Fibroblast of lung (primary cell): ENCODE measurements at regions not wholly inside any gene's neighbourhood (a gene's known extent, or its start where the extent isn't known, plus 50 kb on each side); places are given as distances from the start of the nearest gene placed in this dataset.
A peak's percentile ranks its signal among the peaks of the same experiment; 100 is the strongest.

Experiments used
- DNase-seq, 2 donors: peaks; one replicate each; pipeline versions ENCODE4 v3.0.0 to v3.0.0-alpha.2; 2010; ENCODE audit warnings: low read depth in 2 of 2
- H2AFZ ChIP-seq: 2 replicates; pipeline ENCODE4 v1.5.1; 2012; ENCODE audit warnings: low read length, control low read depth, inconsistent platforms
- H3K27ac ChIP-seq: 2 replicates; pipeline ENCODE4 v1.5.1; 2011; ENCODE audit warnings: low read length, control low read depth; ENCODE audit not compliant: insufficient read depth
- H3K27me3 ChIP-seq: 2 replicates; pipeline ENCODE4 v1.5.1; 2011; ENCODE audit warnings: mild to moderate bottlenecking, low read length; ENCODE audit not compliant: control insufficient read depth, insufficient read depth
- H3K36me3 ChIP-seq: 2 replicates; pipeline ENCODE4 v1.5.1; 2011; ENCODE audit warnings: low read length; ENCODE audit not compliant: control insufficient read depth, insufficient read depth
- H3K4me1 ChIP-seq: 2 replicates; pipeline ENCODE4 v1.5.1; 2011; ENCODE audit warnings: low read length; ENCODE audit not compliant: control insufficient read depth, insufficient read depth; ENCODE audit errors: extremely low read depth
- H3K4me2 ChIP-seq: 2 replicates; pipeline ENCODE4 v1.5.1; 2011; ENCODE audit warnings: low read length, control low read depth; ENCODE audit not compliant: insufficient read depth; ENCODE audit errors: extremely low read depth
- H3K4me3 ChIP-seq, 4 experiments: fragments of 200-600 bp in 1 of 4; sonication (generic) in 1 of 4; replicated peaks in 1 of 4; 2 replicates each; pipeline ENCODE4 v1.5.1; 2011 to 2016; ENCODE audit warnings: low read length in 4 of 4, low read depth in 3 of 4, mild to moderate bottlenecking in 3 of 4, control low read depth in 2 of 4, inconsistent platforms in 1 of 4, mixed read lengths in 1 of 4; ENCODE audit not compliant: insufficient read depth in 1 of 4; ENCODE audit errors: control extremely low read depth in 1 of 4
- H3K79me2 ChIP-seq: 2 replicates; pipeline ENCODE4 v1.5.1; 2012; ENCODE audit warnings: mild to moderate bottlenecking, low read length, inconsistent platforms; ENCODE audit not compliant: control insufficient read depth, insufficient read depth
- H3K9ac ChIP-seq: 2 replicates; pipeline ENCODE4 v1.5.1; 2011; ENCODE audit warnings: mild to moderate bottlenecking, low read length, control low read depth; ENCODE audit not compliant: insufficient read depth
- H3K9me3 ChIP-seq: 2 replicates; pipeline ENCODE4 v1.5.1; 2012; ENCODE audit warnings: low read depth, low read length; ENCODE audit not compliant: control insufficient read depth, insufficient read depth
- H4K20me1 ChIP-seq: 2 replicates; pipeline ENCODE4 v1.5.1; 2011; ENCODE audit warnings: low read length; ENCODE audit not compliant: control insufficient read depth, insufficient read depth; ENCODE audit errors: extremely low read depth
- CTCF ChIP-seq, 2 donors: IDR thresholded peaks in 1 of 2; conservative IDR thresholded peaks in 1 of 2; 1 replicate in 1 of 2; 2 replicates in 1 of 2; pipeline ENCODE4 v1.5.1; 2011 to 2012; ENCODE audit warnings: low read length in 2 of 2, control low read depth in 1 of 2, inconsistent platforms in 1 of 2, low read depth in 1 of 2, mild to moderate bottlenecking in 1 of 2
- EZH2 ChIP-seq: IDR thresholded peaks from 2 replicates; pipeline ENCODE4 v1.5.1; 2012; ENCODE audit warnings: low read length, control low read depth, mild to moderate bottlenecking; ENCODE audit errors: missing control alignments

DNA sequence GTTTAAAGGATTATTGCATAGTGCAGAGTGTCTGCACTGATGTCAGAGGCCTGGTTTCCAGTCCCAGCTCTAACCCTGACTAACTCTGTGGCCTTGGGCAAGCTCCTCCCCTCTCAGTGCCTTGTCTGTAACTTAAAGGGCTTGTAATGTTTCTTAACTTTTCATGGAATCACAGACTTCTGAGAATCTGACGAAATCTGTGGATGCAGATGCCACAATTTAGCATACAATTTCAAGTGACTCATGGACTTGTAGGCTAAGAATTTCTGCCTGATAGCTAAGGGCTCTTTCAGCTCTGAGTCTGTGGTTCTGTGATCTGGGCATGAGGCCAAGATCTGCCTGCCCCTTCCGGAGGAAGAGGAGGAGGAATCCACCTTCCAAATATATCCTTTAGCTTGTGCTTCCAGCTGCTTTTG is 236.9 kb downstream of the AR start:
- peak overlapping the region; percentile 18 for H2AFZ ChIP-seq
- no peak overlapping the region for H3K4me2 ChIP-seq
- DNase-seq = peak; percentile 93 to 96
- H3K4me3 ChIP-seq = no peak overlapping the region
- no peaks in the 10 kb centered on the region for H4K20me1 ChIP-seq
- no peaks in the 10 kb centered on the region for H3K27me3 ChIP-seq
- no peak overlapping the region for H3K9ac ChIP-seq
- no peak for TF ChIP-seq EZH2
- TF ChIP-seq CTCF (conservative IDR thresholded peaks at IDR 0.05 in 1 of 2, IDR thresholded peaks at IDR 0.05 in 1 of 2; ENCODE audit: low read depth in 1 of 2, low read length in 2 of 2) = no peak
- no peaks in the 10 kb centered on the region for H3K79me2 ChIP-seq
- no peaks in the 10 kb centered on the region for H3K9me3 ChIP-seq
- no peaks in the 10 kb centered on the region for H3K4me1 ChIP-seq
- H3K27ac ChIP-seq = peak overlapping the region; percentile 30
- H3K36me3 ChIP-seq = no peaks in the 10 kb centered on the region

DNA sequence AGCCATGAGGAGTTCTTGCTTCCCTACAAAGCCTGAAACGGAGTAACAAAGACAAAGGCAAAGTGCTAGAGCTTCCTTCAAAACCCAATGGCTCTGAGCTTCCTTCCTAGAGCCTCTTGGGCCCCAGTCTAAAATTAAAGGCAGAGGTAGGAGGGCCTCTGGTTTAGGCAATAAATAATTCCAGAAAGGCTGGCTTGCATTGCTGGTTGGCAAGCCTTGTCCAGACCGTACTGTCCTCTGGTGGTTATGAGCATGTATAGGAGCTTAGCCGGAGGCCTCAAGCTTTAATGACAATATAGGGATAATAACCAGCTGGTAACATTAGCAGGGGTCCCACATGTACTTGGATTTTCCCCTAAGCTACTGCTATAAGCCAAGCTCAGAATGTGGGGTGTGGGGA is 237.3 kb downstream of the AR start:
- Histone ChIP-seq H3K9me3 (no peaks in the 10 kb centered on the region), H3K27me3 (no peaks in the 10 kb centered on the region), H3K27ac (no peak overlapping the region), H3K79me2 (no peaks in the 10 kb centered on the region), H3K9ac (no peak overlapping the region), H3K4me3 (no peak overlapping the region), H4K20me1 (no peaks in the 10 kb centered on the region), H3K4me1 (no peaks in the 10 kb centered on the region), H3K36me3 (no peaks in the 10 kb centered on the region), H3K4me2 (no peak overlapping the region), H2AFZ (no peak overlapping the region)
- DNase-seq = no peak
- TF ChIP-seq CTCF (conservative IDR thresholded peaks at IDR 0.05 in 1 of 2, IDR thresholded peaks at IDR 0.05 in 1 of 2; ENCODE audit: low read depth in 1 of 2, low read length in 2 of 2) (peak; percentile 24 to 46), EZH2 (no peak)

DNA sequence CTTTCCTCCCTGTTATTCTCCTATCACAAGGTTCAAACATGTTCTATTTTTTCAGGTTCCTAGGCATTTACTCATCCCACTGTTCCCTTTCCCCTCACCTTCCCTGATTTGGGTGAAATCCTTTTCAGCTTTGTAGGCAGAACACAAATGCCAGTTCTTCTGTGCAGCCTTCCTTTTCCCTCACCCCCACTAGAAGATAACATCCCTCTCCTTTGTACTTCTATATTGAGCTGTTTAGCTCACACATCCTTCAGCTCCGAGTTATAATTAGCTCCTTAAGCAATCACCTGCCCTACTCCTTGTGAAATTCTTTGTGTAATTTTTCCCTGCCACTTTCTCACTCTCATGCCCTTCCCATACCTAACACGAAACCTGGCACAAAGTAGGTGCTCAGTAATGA is 240.9 kb downstream of the AR start:
- Histone ChIP-seq H3K4me3 (no peak overlapping the region), H3K9me3 (no peaks in the 10 kb centered on the region), H3K27me3 (no peaks in the 10 kb centered on the region), H3K79me2 (no peaks in the 10 kb centered on the region), H4K20me1 (no peaks in the 10 kb centered on the region), H3K27ac (no peak overlapping the region), H3K9ac (no peak overlapping the region), H3K4me2 (no peak overlapping the region), H3K4me1 (no peaks in the 10 kb centered on the region), H2AFZ (no peak overlapping the region), H3K36me3 (no peaks in the 10 kb centered on the region)
- no peak for TF ChIP-seq CTCF (conservative IDR thresholded peaks at IDR 0.05 in 1 of 2, IDR thresholded peaks at IDR 0.05 in 1 of 2; ENCODE audit: low read depth in 1 of 2, low read length in 2 of 2)
- TF ChIP-seq EZH2 = no peak
- no peak for DNase-seq
